Mesendoderm (in vitro differentiated cells): ENCODE measurements at regions not wholly inside any gene's neighbourhood (a gene's known extent, or its start where the extent isn't known, plus 50 kb on each side); places are given as distances from the start of the nearest gene placed in this dataset.

Source experiments
- DNase-seq: peaks from one replicate; pipeline ENCODE4 v3.0.0; 2013
- H2AK5ac ChIP-seq: 2 replicates; pipeline ENCODE4 v1.6.1; 2013; ENCODE audit warnings: low read length, inconsistent platforms
- H2BK120ac ChIP-seq: 2 replicates; pipeline ENCODE4 v1.6.1; 2013; ENCODE audit warnings: low read depth, mild to moderate bottlenecking, low read length, moderate library complexity, mixed read lengths
- H2BK15ac ChIP-seq: replicated peaks from 2 replicates; pipeline ENCODE4 v1.6.1; 2013; ENCODE audit warnings: low read depth, mild to moderate bottlenecking, moderate library complexity
- H2BK5ac ChIP-seq: 2 replicates; pipeline ENCODE4 v1.6.1; 2013; ENCODE audit warnings: low read length, inconsistent platforms
- H3K18ac ChIP-seq: 2 replicates; pipeline ENCODE4 v1.6.1; 2013; ENCODE audit warnings: mild to moderate bottlenecking, low read length, mixed read lengths
- H3K23ac ChIP-seq: one replicate; pipeline ENCODE4 v1.6.1; 2013; ENCODE audit warnings: low read length
- H3K27ac ChIP-seq: 2 replicates; pipeline ENCODE4 v1.5.1; 2013; ENCODE audit warnings: low read depth, mild to moderate bottlenecking, inconsistent platforms, low read length, moderate library complexity
- H3K27me3 ChIP-seq: 2 replicates; pipeline ENCODE4 v1.6.1; 2013; ENCODE audit warnings: low read length, control low read depth, mild to moderate bottlenecking, inconsistent platforms; ENCODE audit not compliant: insufficient read depth, poor library complexity
- H3K36me3 ChIP-seq: 2 replicates; pipeline ENCODE4 v1.6.1; 2013; ENCODE audit warnings: low read length, inconsistent platforms; ENCODE audit not compliant: control insufficient read depth, insufficient read depth
- H3K4ac ChIP-seq: one replicate; pipeline ENCODE4 v1.6.1; 2013; ENCODE audit warnings: low read depth, mild to moderate bottlenecking, low read length, moderate library complexity
- H3K4me1 ChIP-seq: 2 replicates; pipeline ENCODE4 v1.6.1; 2013; ENCODE audit warnings: low read depth, low read length, inconsistent platforms; ENCODE audit not compliant: control insufficient read depth
- H3K4me2 ChIP-seq: 2 replicates; pipeline ENCODE4 v1.6.1; 2013; ENCODE audit warnings: low read length
- H3K4me3 ChIP-seq: 2 replicates; pipeline ENCODE4 v1.5.1; 2013; ENCODE audit warnings: mild to moderate bottlenecking, low read length
- H3K56ac ChIP-seq: one replicate; pipeline ENCODE4 v1.6.1; 2013; ENCODE audit warnings: low read length
- H3K79me1 ChIP-seq: 2 replicates; pipeline ENCODE4 v1.6.1; 2013; ENCODE audit warnings: low read length, inconsistent platforms
- H3K79me2 ChIP-seq: 2 replicates; pipeline ENCODE4 v1.6.1; 2013; ENCODE audit warnings: mild to moderate bottlenecking, low read length; ENCODE audit not compliant: control insufficient read depth, insufficient read depth
- H3K9ac ChIP-seq: 2 replicates; pipeline ENCODE4 v1.6.1; 2013; ENCODE audit warnings: low read length, inconsistent platforms
- H4K5ac ChIP-seq: one replicate; pipeline ENCODE4 v1.6.1; 2013; ENCODE audit warnings: low read length
- H4K8ac ChIP-seq: one replicate; pipeline ENCODE4 v1.6.1; 2013; ENCODE audit warnings: low read depth, mild to moderate bottlenecking, control low read depth, low read length, moderate library complexity
- WGBS: extraction: QIAGEN DNeasy Blood & Tissue Kit; methylation state at CpG from one replicate; pipeline ENCODE4 v1.1.7; 2013; ENCODE audit warnings: low lambda C conversion rate, missing lambda C conversion rate; ENCODE audit not compliant: insufficient coverage; ENCODE audit errors: extremely low coverage; 5-methylcytosine and 5-hydroxymethylcytosine counted together

GRCh38 chr11:92489826-92490399 lies 265.3 kb downstream of the FAT3 start:
- Histone ChIP-seq H3K27ac (no peak overlapping the region), H3K9ac (no peak overlapping the region), H3K79me1 (no peaks in the 10 kb centered on the region), H2BK120ac (no peak overlapping the region), H3K36me3 (no peaks in the 10 kb centered on the region), H2AK5ac (no peak overlapping the region), H4K8ac (no peak overlapping the region), H2BK5ac (no peak overlapping the region), H3K4me3 (no peak overlapping the region), H3K56ac (no peak overlapping the region), H3K23ac (no peak overlapping the region), H3K79me2 (peaks cover 1% of the 10 kb centered on the region), H4K5ac (no peak overlapping the region), H3K4me2 (no peak overlapping the region), H3K4ac (no peak overlapping the region), H3K4me1 (no peaks in the 10 kb centered on the region), H2BK15ac (no peak overlapping the region), H3K27me3 (no peaks in the 10 kb centered on the region), H3K18ac (no peak overlapping the region)
- no peak for DNase-seq
- no CpG with 5 or more reads among the region's 3 CpGs for WGBS

GRCh38 chr11:92492372-92492771 lies 267.8 kb downstream of the FAT3 start:
- H3K4ac ChIP-seq: no peak overlapping the region
- H4K8ac ChIP-seq: no peak overlapping the region
- H3K4me1 ChIP-seq: no peaks in the 10 kb centered on the region
- no CpG with 5 or more reads among the region's 1 CpG for WGBS
- no peak overlapping the region for H2BK15ac ChIP-seq
- no peak overlapping the region for H2BK120ac ChIP-seq
- no peaks in the 10 kb centered on the region for H3K79me1 ChIP-seq
- no peak overlapping the region for H2AK5ac ChIP-seq
- H3K4me2 ChIP-seq: no peak overlapping the region
- H3K56ac ChIP-seq: no peak overlapping the region
- H3K79me2 ChIP-seq: peaks cover 1% of the 10 kb centered on the region
- H3K4me3 ChIP-seq: no peak overlapping the region
- no peak for DNase-seq
- H2BK5ac ChIP-seq: no peak overlapping the region
- H3K18ac ChIP-seq: no peak overlapping the region
- no peak overlapping the region for H4K5ac ChIP-seq
- H3K9ac ChIP-seq: no peak overlapping the region
- no peak overlapping the region for H3K27ac ChIP-seq
- H3K27me3 ChIP-seq: no peaks in the 10 kb centered on the region
- H3K23ac ChIP-seq: no peak overlapping the region
- H3K36me3 ChIP-seq: no peaks in the 10 kb centered on the region

GRCh38 chr11:92495107-92495793 lies 270.6 kb downstream of the FAT3 start:
- Histone ChIP-seq H3K79me2 (no peaks in the 10 kb centered on the region), H3K36me3 (no peaks in the 10 kb centered on the region), H3K27me3 (no peaks in the 10 kb centered on the region), H4K5ac (no peak overlapping the region), H2BK15ac (no peak overlapping the region), H3K79me1 (no peaks in the 10 kb centered on the region), H3K4me1 (no peaks in the 10 kb centered on the region), H2BK120ac (no peak overlapping the region), H3K4ac (no peak overlapping the region), H4K8ac (no peak overlapping the region), H3K9ac (no peak overlapping the region), H2AK5ac (no peak overlapping the region), H3K56ac (no peak overlapping the region), H3K4me3 (no peak overlapping the region), H3K23ac (no peak overlapping the region), H3K18ac (no peak overlapping the region), H3K4me2 (no peak overlapping the region), H3K27ac (no peak overlapping the region), H2BK5ac (no peak overlapping the region)
- DNase-seq: no peak
- WGBS: no CpG with 5 or more reads among the region's 3 CpGs

- no peak overlapping the region for H3K27ac ChIP-seq
- H3K23ac ChIP-seq: no peak overlapping the region
- H3K9ac ChIP-seq: no peak overlapping the region
- no peak overlapping the region for H2BK5ac ChIP-seq
- no peak for DNase-seq
- no peaks in the 10 kb centered on the region for H3K36me3 ChIP-seq
- H3K4me3 ChIP-seq: no peak overlapping the region
- no peaks in the 10 kb centered on the region for H3K4me1 ChIP-seq
- H3K79me1 ChIP-seq: peaks cover 2% of the 10 kb centered on the region
- WGBS: no CpG with 5 or more reads among the region's 2 CpGs
- no peak overlapping the region for H2AK5ac ChIP-seq
- H3K79me2 ChIP-seq: no peaks in the 10 kb centered on the region
- H3K4me2 ChIP-seq: no peak overlapping the region
- H3K27me3 ChIP-seq: no peaks in the 10 kb centered on the region
- no peak overlapping the region for H3K56ac ChIP-seq
- no peak overlapping the region for H3K18ac ChIP-seq
- H3K4ac ChIP-seq: no peak overlapping the region
- no peak overlapping the region for H2BK120ac ChIP-seq
- no peak overlapping the region for H4K8ac ChIP-seq
- no peak overlapping the region for H2BK15ac ChIP-seq
- no peak overlapping the region for H4K5ac ChIP-seq
Measured at GRCh38 chr11:92500453-92500852, 275.8 kb downstream of the FAT3 start.

DNA sequence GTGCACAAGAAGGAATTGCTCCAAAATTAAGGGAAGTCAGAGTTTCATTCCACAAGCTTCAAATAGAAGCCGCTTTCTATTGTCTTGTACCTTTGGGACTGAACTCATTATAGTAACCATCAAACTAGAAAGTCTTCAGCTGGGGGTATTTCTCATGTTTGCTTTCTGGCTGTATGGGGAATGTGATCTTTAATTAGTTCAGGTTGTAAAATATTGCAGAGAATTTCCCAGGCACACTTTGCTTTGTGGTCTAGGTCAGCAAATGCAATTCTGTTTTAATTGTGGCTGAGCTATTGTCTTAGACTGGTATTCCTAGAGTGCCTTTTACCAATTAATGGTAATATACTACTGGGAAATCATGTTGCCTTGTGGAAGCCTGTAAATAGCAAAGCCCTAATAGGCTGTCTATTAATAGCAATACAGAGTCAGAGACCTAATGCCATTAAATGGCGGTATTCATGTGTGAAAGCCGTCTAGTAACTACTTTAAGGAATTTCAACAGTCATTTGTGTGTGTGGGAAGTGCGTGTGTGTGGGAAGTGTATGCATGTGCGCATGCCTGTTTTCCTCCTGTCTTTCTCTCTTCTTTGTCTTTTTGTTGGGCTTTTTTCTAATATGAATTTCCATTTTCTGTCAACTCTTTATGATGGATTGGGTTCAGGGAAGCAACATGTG lies 276.6 kb downstream of the FAT3 start:
- H3K79me2 ChIP-seq: no peaks in the 10 kb centered on the region
- H4K5ac ChIP-seq: no peak overlapping the region
- no peak overlapping the region for H3K4ac ChIP-seq
- no peak overlapping the region for H3K4me3 ChIP-seq
- no peak for DNase-seq
- no peak overlapping the region for H2AK5ac ChIP-seq
- no peak overlapping the region for H3K4me2 ChIP-seq
- H3K36me3 ChIP-seq: no peaks in the 10 kb centered on the region
- H2BK120ac ChIP-seq: no peak overlapping the region
- no peak overlapping the region for H3K9ac ChIP-seq
- no peak overlapping the region for H3K18ac ChIP-seq
- H4K8ac ChIP-seq: no peak overlapping the region
- H3K23ac ChIP-seq: no peak overlapping the region
- no peaks in the 10 kb centered on the region for H3K4me1 ChIP-seq
- peaks cover 2% of the 10 kb centered on the region for H3K79me1 ChIP-seq
- no CpG with 5 or more reads among the region's 5 CpGs for WGBS
- H2BK5ac ChIP-seq: no peak overlapping the region
- no peak overlapping the region for H3K27ac ChIP-seq
- no peaks in the 10 kb centered on the region for H3K27me3 ChIP-seq
- no peak overlapping the region for H3K56ac ChIP-seq
- no peak overlapping the region for H2BK15ac ChIP-seq
